Natural killer cell treated with Interleukin-12 subunit alpha and Interleukin-12 subunit beta and Interleukin-15 and Interleukin-18, amount 100 ng/mL, for 72 hours (primary cell): ENCODE measurements at regions not wholly inside any gene's neighbourhood (a gene's known extent, or its start where the extent isn't known, plus 50 kb on each side); places are given as distances from the start of the nearest gene placed in this dataset.

ENCODE experiments used
- ATAC-seq, 2 donors: fragments of 150-1000 bp; cut with Tn5 transposase in 1 of 2; sonication (Bioruptor Pico), chemical (Tn5 transposase) in 1 of 2; 2 replicates each; pipeline ENCODE4 v1.10.0; 2021
- DNase-seq: peaks from one replicate; pipeline ENCODE4 v3.0.0; 2022; ENCODE audit warnings: low spot score
- H3K27ac Mint-ChIP-seq, 2 donors: 1 replicate in 1 of 2; 2 replicates in 1 of 2; pipeline ENCODE4 v1.8.0; 2022; ENCODE audit warnings: mixed read lengths in 2 of 2, mild to moderate bottlenecking in 1 of 2, moderate library complexity in 1 of 2
- H3K27me3 Mint-ChIP-seq, 2 donors: 1 replicate in 1 of 2; 2 replicates in 1 of 2; pipeline ENCODE4 v1.8.0; 2022; ENCODE audit warnings: mixed read lengths in 2 of 2
- H3K36me3 Mint-ChIP-seq: one replicate; pipeline ENCODE4 v1.8.0; 2022; ENCODE audit warnings: mixed read lengths
- H3K4me1 Mint-ChIP-seq, 2 donors: 1 replicate in 1 of 2; 2 replicates in 1 of 2; pipeline ENCODE4 v1.8.0; 2022; ENCODE audit warnings: low read depth in 2 of 2, mixed read lengths in 2 of 2, mild to moderate bottlenecking in 1 of 2
- H3K4me3 Mint-ChIP-seq: one replicate; pipeline ENCODE4 v1.8.0; 2022; ENCODE audit warnings: mixed read lengths
- H3K9me3 Mint-ChIP-seq: 2 replicates; pipeline ENCODE4 v1.8.0; 2022; ENCODE audit warnings: mixed read lengths

- no peak overlapping the region for H3K27ac Mint-ChIP-seq
- no peaks in the 10 kb centered on the region for H3K9me3 Mint-ChIP-seq
- no peaks in the 10 kb centered on the region for H3K27me3 Mint-ChIP-seq
- no peak overlapping the region for H3K4me3 Mint-ChIP-seq
- no peaks in the 10 kb centered on the region for H3K4me1 Mint-ChIP-seq
- ATAC-seq (no peak), DNase-seq (no peak)
- H3K36me3 Mint-ChIP-seq: no peaks in the 10 kb centered on the region
Observed at GRCh38 chr16:55007504-55007903, 76.8 kb downstream of the IRX5 start.

- H3K27ac Mint-ChIP-seq: no peak overlapping the region
- H3K36me3 Mint-ChIP-seq: no peaks in the 10 kb centered on the region
- no peaks in the 10 kb centered on the region for H3K27me3 Mint-ChIP-seq
- no peak for DNase-seq
- H3K4me1 Mint-ChIP-seq: no peaks in the 10 kb centered on the region
- peak in 1 of 2 donors; percentile 16 for ATAC-seq
- H3K9me3 Mint-ChIP-seq: no peaks in the 10 kb centered on the region
- no peak overlapping the region for H3K4me3 Mint-ChIP-seq
Observed at GRCh38 chr16:55008836-55009510, 78.3 kb downstream of the IRX5 start.

GRCh38 chr16:55009581-55009980 is 78.9 kb downstream of the IRX5 start:
- Mint-ChIP-seq H3K4me1 (no peaks in the 10 kb centered on the region), H3K27ac (no peak overlapping the region), H3K36me3 (no peaks in the 10 kb centered on the region), H3K27me3 (no peaks in the 10 kb centered on the region), H3K4me3 (no peak overlapping the region), H3K9me3 (no peaks in the 10 kb centered on the region)
- no peak for DNase-seq
- peak in 1 of 2 donors; percentile 15 for ATAC-seq

- H3K9me3 Mint-ChIP-seq: no peaks in the 10 kb centered on the region
- no peaks in the 10 kb centered on the region for H3K4me1 Mint-ChIP-seq
- H3K27me3 Mint-ChIP-seq: no peaks in the 10 kb centered on the region
- no peak overlapping the region for H3K4me3 Mint-ChIP-seq
- DNase-seq: no peak
- H3K36me3 Mint-ChIP-seq: no peaks in the 10 kb centered on the region
- peak in 1 of 2 donors; percentile 21 for ATAC-seq
- H3K27ac Mint-ChIP-seq: no peak overlapping the region
Observed at GRCh38 chr16:55010492-55011160, 80.0 kb downstream of the IRX5 start.

GRCh38 chr16:55012362-55012761 is 81.7 kb downstream of the IRX5 start:
- H3K27me3 Mint-ChIP-seq: no peaks in the 10 kb centered on the region
- no peak for DNase-seq
- no peak overlapping the region for H3K4me3 Mint-ChIP-seq
- no peak overlapping the region for H3K27ac Mint-ChIP-seq
- no peaks in the 10 kb centered on the region for H3K9me3 Mint-ChIP-seq
- H3K4me1 Mint-ChIP-seq: no peaks in the 10 kb centered on the region
- H3K36me3 Mint-ChIP-seq: no peaks in the 10 kb centered on the region
- no peak for ATAC-seq

GRCh38 chr16:55012793-55013192 is 82.1 kb downstream of the IRX5 start:
- Mint-ChIP-seq H3K4me3 (no peak overlapping the region), H3K9me3 (no peaks in the 10 kb centered on the region), H3K4me1 (no peaks in the 10 kb centered on the region), H3K27ac (no peak overlapping the region), H3K27me3 (no peaks in the 10 kb centered on the region), H3K36me3 (no peaks in the 10 kb centered on the region)
- DNase-seq (no peak), ATAC-seq (no peak)

GRCh38 chr16:55014022-55014421 is 83.4 kb downstream of the IRX5 start:
- Mint-ChIP-seq H3K9me3 (no peaks in the 10 kb centered on the region), H3K4me3 (no peak overlapping the region), H3K4me1 (no peaks in the 10 kb centered on the region), H3K27me3 (no peaks in the 10 kb centered on the region), H3K27ac (no peak overlapping the region), H3K36me3 (no peaks in the 10 kb centered on the region)
- DNase-seq: no peak
- ATAC-seq: no peak

GRCh38 chr16:55015181-55015913 is 84.7 kb downstream of the IRX5 start:
- DNase-seq (no peak), ATAC-seq (peak; percentile 18 to 33)
- no peak overlapping the region for H3K27ac Mint-ChIP-seq
- peaks cover 8 to 13% of the 10 kb centered on the region in 2 donors for H3K27me3 Mint-ChIP-seq
- H3K36me3 Mint-ChIP-seq: no peaks in the 10 kb centered on the region
- peaks cover 0 to 4% of the 10 kb centered on the region in 2 donors for H3K4me1 Mint-ChIP-seq
- no peak overlapping the region for H3K4me3 Mint-ChIP-seq
- peaks cover 9% of the 10 kb centered on the region for H3K9me3 Mint-ChIP-seq

GRCh38 chr16:55016515-55016914 is 85.8 kb downstream of the IRX5 start:
- Mint-ChIP-seq H3K27me3 (peaks cover 11 to 13% of the 10 kb centered on the region in 2 donors), H3K27ac (no peak overlapping the region), H3K36me3 (no peaks in the 10 kb centered on the region), H3K9me3 (peaks cover 9% of the 10 kb centered on the region), H3K4me1 (peaks cover 0 to 4% of the 10 kb centered on the region in 2 donors), H3K4me3 (no peak overlapping the region)
- DNase-seq (no peak), ATAC-seq (no peak)

- Mint-ChIP-seq H3K9me3 (peaks cover 9% of the 10 kb centered on the region), H3K36me3 (no peaks in the 10 kb centered on the region), H3K4me3 (no peak overlapping the region), H3K27ac (no peak overlapping the region), H3K27me3 (peaks cover 11 to 16% of the 10 kb centered on the region in 2 donors), H3K4me1 (peaks cover 0 to 4% of the 10 kb centered on the region in 2 donors)
- DNase-seq (no peak), ATAC-seq (no peak)
Observed at GRCh38 chr16:55017321-55017720, 86.7 kb downstream of the IRX5 start.

- no peak overlapping the region for H3K4me3 Mint-ChIP-seq
- DNase-seq (peak; percentile 53), ATAC-seq (no peak)
- no peak overlapping the region for H3K27ac Mint-ChIP-seq
- no peaks in the 10 kb centered on the region for H3K36me3 Mint-ChIP-seq
- peaks cover 11 to 26% of the 10 kb centered on the region in 2 donors for H3K27me3 Mint-ChIP-seq
- H3K9me3 Mint-ChIP-seq: peaks cover 9% of the 10 kb centered on the region
- H3K4me1 Mint-ChIP-seq: peaks cover 0 to 4% of the 10 kb centered on the region in 2 donors
Observed at GRCh38 chr16:55018881-55019280, 88.2 kb downstream of the IRX5 start.

- peak; percentile 26 to 34 for ATAC-seq
- peaks cover 11 to 31% of the 10 kb centered on the region in 2 donors for H3K27me3 Mint-ChIP-seq
- H3K36me3 Mint-ChIP-seq: no peaks in the 10 kb centered on the region
- H3K27ac Mint-ChIP-seq: no peak overlapping the region
- peaks cover 9% of the 10 kb centered on the region for H3K9me3 Mint-ChIP-seq
- H3K4me3 Mint-ChIP-seq: no peak overlapping the region
- peaks cover 0 to 4% of the 10 kb centered on the region in 2 donors for H3K4me1 Mint-ChIP-seq
- DNase-seq: no peak
Observed at GRCh38 chr16:55019419-55020131, 88.9 kb downstream of the IRX5 start.

- no peak overlapping the region for H3K27ac Mint-ChIP-seq
- peaks cover 0 to 4% of the 10 kb centered on the region in 2 donors for H3K4me1 Mint-ChIP-seq
- ATAC-seq (no peak), DNase-seq (no peak)
- no peaks in the 10 kb centered on the region for H3K36me3 Mint-ChIP-seq
- no peak overlapping the region for H3K4me3 Mint-ChIP-seq
- peaks cover 9% of the 10 kb centered on the region for H3K9me3 Mint-ChIP-seq
- peaks cover 16 to 48% of the 10 kb centered on the region in 2 donors for H3K27me3 Mint-ChIP-seq
Observed at GRCh38 chr16:55021595-55022475, 91.2 kb downstream of the IRX5 start.
